Endothelial cell of umbilical vein (primary cell): ENCODE measurements at regions not wholly inside any gene's neighbourhood (a gene's known extent, or its start where the extent isn't known, plus 50 kb on each side); places are given as distances from the start of the nearest gene placed in this dataset.

Source experiments
- CTCF ChIP-seq, 2 donors: IDR thresholded peaks; 1 replicate in 1 of 2; 2 replicates in 1 of 2; pipeline ENCODE4 v1.5.1; 2011; ENCODE audit warnings: low read length in 2 of 2, mild to moderate bottlenecking in 2 of 2, moderate library complexity in 2 of 2, control low read depth in 1 of 2, inconsistent platforms in 1 of 2, low read depth in 1 of 2; ENCODE audit not compliant: insufficient read depth in 1 of 2; ENCODE audit errors: extremely low read depth in 1 of 2
- EZH2 ChIP-seq: IDR thresholded peaks from 2 replicates; pipeline ENCODE4 v1.6.1; 2012; ENCODE audit warnings: borderline replicate concordance, low read depth, mild to moderate bottlenecking, moderate library complexity, low read length, inconsistent platforms; ENCODE audit not compliant: severe bottlenecking
- FOS ChIP-seq: IDR thresholded peaks from 2 replicates; pipeline ENCODE4 v1.6.1; 2011; ENCODE audit warnings: mild to moderate bottlenecking, low read length, moderate library complexity, borderline replicate concordance; ENCODE audit not compliant: insufficient read depth
- JUN ChIP-seq: IDR thresholded peaks from 2 replicates; pipeline ENCODE4 v1.6.1; 2011; ENCODE audit warnings: borderline replicate concordance, low read depth; ENCODE audit not compliant: insufficient read length, insufficient read depth
- POLR2A ChIP-seq: IDR thresholded peaks from 2 replicates; pipeline ENCODE4 v1.6.1; 2012; ENCODE audit warnings: low read depth, mild to moderate bottlenecking, control low read depth, low read length
- POLR2AphosphoS5 ChIP-seq: IDR thresholded peaks from 2 replicates; pipeline ENCODE4 v1.6.1; 2012; ENCODE audit warnings: low read depth, mild to moderate bottlenecking, control low read depth, low read length, moderate library complexity; ENCODE audit not compliant: insufficient read depth
- TF ChIP-seq, protein P1 (sequence below): IDR thresholded peaks from 2 replicates; pipeline ENCODE4 v1.6.1; 2011; ENCODE audit not compliant: insufficient read depth, insufficient read length

DNA sequence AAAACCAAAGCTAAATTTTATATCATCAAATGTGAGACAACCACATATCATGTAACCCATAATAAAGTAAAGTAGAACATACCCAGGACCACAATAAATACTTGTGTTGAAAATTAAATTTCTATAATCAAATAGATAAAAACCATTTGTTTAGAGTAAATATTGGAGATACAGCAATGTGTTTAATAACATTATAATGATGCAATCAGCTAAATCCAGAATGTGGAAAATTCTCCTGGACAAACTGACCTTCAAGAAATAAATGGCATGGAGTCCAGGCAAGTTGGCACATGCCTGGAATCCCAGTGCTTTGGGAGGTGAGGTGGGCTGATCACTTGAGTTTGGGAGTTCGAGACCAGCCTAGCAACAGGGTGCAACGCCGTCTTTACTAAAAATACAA, 84.0 kb downstream of the GPX5 start:
- TF ChIP-seq CTCF (IDR thresholded peaks at IDR 0.05; ENCODE audit: extremely low read depth in 1 of 2, insufficient read depth in 1 of 2, low read depth in 1 of 2, low read length in 2 of 2): no peak
- TF ChIP-seq POLR2AphosphoS5: no peak
- TF ChIP-seq POLR2A: no peak
- TF ChIP-seq, protein P1, sequence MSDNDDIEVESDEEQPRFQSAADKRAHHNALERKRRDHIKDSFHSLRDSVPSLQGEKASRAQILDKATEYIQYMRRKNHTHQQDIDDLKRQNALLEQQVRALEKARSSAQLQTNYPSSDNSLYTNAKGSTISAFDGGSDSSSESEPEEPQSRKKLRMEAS: no peak
- no peak for TF ChIP-seq EZH2
- TF ChIP-seq JUN: no peak
- TF ChIP-seq FOS: no peak
